SHP77 (cell line): ENCODE measurements at regions not wholly inside any gene's neighbourhood (a gene's known extent, or its start where the extent isn't known, plus 50 kb on each side); places are given as distances from the start of the nearest gene placed in this dataset.
"Not testable (repeated sequence)": the region's sequence is repeated elsewhere in the genome, so short reads cannot be mapped to it uniquely, and the experiment has no call there.

Experiments used
- DNase-seq, 2 experiments: peaks; one replicate each; lab custom pipeline; 2025; lab: John Stamatoyannopoulos, UW

DNA sequence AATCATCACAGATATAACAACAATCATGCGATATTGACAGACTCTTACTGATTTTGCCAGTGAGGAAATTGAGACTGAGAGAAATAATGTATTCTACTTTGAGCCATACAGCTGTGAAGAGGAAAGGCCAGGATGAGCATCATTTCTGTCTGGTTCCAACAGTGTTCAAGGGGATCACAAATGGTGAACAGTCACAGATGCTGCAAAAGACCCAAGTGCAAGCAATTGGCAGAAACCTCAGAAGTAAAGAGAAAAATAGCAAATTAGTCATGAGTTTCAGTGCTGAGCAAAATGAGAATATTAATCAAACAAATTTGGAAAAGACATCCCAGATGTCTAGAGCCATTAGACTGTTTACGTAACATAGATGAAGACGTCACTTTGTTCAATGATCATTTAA is 114.1 kb downstream of the RAB38 start:
- DNase-seq: no peak

DNA sequence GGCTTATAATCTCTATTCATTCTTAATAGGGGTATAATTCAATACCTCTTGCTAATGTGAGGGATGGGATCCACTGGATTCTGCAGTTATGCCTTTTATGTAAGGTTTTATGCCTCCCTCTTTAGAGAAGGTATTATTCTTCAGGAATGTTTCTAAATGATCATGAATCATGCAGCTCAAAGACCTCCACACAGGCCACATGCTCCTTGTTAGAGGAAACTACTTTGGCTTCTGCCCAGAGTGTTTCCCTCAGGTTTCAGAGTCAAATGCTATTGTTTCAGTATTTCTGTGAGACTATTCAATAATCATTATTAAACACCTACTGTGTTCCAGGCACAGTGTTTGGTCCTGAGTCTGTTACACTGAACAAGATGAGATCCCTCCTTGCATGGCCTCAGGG is 115.9 kb downstream of the RAB38 start:
- DNase-seq: no peak

DNA sequence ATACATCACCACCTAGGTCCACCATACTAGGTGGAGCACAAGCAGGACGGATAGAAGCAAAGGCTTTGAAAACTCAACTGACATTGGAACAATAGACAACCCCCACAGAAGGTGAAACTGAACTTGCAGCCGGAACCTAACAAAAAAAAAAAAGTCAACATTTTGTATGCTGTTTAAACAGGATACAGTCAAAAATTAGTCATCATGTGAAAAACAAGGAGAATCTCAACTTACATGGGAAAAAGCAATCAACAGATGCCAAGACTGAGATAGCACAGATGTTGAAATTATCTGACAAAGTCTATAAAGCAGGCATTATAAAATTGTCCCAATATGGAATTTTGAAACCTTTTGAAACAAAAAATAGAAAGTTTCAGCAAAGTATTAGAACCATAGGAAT is 123.8 kb downstream of the RAB38 start:
- DNase-seq: no peak

DNA sequence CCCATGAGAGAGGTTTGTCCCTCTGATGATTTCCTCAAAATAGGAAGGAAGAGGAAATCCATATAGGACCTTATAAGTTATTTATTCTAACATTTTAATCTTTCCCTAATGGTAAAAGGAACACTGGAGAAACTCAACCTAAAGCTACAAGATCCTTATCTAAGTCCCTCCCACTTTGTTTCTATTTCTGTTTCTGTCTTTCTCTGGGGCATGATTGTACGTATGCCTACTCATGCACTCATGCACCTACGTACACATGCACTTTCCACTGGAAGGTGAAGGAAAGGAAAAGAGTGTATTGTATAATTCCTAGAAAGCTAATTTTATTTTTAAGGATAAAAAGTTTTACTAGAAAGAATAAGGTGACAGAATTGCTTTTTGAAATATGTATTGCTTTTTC is 125.0 kb downstream of the RAB38 start:
- no peak for DNase-seq

DNA sequence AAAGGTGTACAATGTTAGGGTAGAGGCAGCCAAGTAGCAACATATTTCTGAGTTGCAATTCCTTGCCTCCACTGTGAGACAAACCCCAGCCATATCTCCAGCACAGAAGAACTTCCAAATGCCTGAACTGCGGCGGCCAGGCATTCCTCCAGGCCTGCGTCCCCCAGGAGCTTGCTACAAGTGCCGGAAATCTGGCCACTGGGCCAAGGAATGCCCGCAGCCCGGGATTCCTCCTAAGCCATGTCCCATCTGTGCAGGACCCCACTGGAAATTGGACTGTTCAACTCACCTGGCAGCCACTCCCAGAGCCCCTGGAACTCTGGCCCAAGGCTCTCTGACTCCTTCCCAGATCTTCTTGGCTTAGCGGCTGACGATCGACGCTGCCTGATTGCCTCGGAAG is 130.0 kb downstream of the RAB38 start:
- DNase-seq: not testable (repeated sequence)

DNA sequence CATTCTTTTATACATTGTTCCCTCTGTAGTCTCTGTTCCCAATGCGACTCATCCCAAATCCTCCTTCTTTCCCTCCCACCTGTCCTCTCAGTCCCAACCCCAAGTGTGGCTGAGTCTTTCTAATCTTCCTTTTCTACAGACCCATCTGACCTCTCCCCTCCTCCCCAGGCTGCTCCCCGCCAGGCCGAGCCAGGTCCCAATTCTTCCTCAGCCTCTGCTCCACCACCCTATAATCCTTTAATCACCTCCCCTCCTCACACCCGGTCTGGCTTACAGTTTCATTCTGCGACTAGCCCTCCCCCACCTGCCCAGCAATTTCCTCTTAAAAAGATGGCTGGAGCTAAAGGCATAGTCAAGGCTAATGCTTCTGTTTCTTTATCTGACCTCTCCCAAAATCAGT is 130.6 kb downstream of the RAB38 start:
- DNase-seq: not testable (repeated sequence)

DNA sequence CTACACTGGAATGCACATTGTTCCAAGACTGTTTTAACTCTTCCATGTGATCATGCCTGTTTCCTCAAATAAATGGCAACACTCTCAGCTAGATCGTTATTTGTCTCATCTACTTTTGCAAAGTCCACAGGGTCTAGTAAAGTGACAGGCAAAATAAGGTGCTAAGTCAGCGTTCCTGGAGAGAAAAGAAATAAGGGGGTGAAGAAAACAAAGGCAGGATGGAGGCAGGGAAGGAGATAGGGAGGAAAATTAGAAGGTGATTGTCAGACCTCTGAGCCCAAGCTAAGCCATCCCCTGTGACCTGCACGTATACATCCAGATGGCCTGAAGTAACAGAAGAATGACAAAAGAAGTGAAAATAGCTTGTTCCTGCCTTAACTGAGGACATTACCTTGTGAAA is 132.1 kb downstream of the RAB38 start:
- DNase-seq: no peak

DNA sequence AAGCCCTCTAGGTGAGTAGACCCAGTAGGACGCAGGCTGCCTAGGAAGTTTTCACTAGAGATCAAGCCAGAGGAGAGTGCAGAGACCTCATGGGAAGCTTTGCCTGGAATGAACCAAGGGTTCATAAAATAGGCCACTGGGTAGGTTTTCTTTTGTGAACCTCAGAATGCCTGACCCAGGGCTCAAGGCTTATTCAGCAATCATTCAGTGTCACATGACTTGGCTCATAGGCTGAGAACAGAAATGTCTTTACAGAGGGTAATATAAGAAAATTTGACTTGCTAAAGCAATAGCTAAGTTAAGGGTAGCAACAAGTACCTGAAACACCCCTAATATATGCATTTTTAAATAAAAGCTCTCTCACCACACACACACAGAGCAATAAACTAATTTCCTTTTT is 132.6 kb downstream of the RAB38 start:
- DNase-seq: no peak

DNA sequence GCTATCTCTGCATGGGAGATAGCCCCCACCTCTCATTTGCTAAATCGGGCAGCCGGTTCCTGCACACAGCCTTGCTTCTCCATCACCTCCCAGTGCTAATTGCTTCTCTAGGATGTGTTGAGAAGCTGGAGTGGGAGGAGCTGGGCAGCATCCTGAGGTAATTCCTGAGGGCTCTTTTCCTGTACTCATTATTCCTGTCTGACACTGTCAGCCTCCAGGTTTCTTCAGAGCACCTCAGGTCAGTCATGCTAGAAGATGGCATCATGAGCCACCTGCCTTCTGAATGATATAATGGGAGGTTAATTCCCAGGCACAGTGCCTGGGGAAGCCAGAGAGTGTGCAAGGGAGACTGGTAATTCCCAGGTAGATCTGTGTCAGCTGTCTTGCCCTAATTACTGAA is 133.0 kb downstream of the RAB38 start:
- DNase-seq: no peak

DNA sequence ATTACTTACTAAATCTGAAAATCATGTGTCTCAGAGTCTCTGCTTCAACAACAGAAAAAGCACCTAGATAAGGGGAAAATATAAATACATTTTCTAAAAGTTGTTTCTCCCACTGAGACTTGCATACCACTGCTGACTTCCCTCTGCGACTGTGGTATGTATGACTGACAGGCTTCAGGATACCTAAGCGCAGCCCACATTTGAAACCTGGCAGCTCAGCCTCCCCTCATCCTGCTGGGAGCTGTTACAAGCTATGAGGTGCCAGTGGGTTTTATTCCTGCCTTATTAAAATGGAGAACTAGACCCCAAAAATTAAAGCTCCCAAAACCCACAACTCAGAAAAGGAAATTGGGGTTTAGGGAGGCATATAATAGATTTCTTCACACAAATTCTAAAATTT is 133.6 kb downstream of the RAB38 start:
- no peak for DNase-seq

DNA sequence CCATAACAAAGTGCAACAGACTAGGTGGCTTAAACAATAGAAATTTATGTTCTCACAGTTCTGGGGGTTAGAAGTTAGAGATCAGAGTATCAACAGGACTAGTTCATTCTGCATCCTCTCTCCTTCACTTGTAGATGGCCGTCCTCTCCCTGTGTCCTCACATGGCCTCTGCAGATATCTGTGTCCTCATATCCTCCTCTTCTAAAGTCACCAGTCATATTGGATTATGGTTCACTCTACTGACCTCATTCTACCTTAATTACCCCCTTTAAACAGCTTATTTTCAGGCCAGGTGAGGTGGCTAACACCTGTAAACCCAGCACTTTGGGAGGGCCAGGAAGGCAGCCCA is 135.1 kb downstream of the RAB38 start:
- no peak for DNase-seq

DNA sequence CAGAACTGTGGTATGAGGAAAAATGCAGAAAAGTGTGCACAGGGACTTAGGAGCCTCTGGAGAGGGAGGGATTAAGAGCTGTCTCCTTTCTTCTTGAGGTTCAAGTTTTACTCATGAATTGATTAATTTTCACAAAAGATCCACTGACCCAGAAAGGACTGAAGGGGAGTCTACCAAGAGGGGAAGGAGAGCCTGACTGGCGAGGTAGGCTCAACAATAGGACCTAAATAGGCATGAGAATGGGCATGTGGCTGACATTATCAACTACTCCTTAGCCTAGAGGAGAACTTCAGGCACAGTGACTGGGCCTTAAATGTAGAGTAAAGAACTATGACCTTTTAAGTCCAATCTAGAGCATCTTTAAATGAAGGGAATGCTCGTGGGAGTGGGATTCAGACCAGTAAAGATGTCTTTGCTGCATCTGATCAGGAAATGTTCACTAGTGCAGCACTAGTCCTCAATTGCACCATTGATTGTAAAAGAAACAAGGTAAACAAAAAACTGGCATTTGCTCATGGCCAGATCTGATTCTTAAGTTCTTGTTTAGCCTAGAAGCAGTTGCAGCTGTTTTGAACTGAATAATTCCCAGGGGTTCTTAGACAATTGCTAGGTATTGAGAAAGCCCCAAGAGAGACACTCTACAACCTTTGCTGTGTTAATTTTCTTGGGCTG is 135.6 kb downstream of the RAB38 start:
- DNase-seq: no peak

DNA sequence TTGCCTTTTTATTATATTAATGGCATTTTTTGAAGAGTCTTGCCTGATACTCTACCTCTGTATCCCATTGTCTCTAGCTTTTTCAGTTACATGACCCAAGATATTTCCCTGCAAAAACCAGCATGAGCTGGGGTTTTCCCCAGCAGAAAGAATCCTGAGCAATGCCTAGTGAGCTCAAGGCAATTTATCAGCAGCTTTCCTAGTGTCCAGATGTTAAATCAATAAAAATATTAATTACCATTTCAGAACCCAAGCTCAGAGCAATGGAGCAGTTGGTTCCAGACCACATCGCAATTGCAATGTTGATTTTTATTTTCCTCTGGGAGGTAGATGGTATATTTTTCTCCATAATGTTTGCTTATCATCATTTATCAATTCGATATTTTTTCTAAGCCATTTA is 137.2 kb downstream of the RAB38 start:
- no peak for DNase-seq

DNA sequence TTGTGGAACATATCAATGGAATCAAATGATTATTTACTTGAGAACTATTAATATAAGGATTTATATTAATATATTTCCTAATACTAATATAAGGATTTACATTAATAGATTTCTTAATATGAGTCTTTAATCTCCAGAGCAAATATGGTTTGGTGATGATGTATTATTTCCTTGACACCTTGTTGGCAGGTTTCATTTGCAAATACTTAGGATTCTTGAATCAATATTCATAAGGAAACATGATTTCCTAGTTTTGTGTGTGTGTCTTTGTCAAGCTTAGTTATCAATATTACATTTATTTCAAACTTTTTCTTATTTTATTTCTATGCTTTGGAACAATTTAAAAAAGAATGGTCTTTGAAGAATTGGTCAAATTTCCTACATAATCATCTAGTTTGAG is 138.5 kb downstream of the RAB38 start:
- no peak for DNase-seq

DNA sequence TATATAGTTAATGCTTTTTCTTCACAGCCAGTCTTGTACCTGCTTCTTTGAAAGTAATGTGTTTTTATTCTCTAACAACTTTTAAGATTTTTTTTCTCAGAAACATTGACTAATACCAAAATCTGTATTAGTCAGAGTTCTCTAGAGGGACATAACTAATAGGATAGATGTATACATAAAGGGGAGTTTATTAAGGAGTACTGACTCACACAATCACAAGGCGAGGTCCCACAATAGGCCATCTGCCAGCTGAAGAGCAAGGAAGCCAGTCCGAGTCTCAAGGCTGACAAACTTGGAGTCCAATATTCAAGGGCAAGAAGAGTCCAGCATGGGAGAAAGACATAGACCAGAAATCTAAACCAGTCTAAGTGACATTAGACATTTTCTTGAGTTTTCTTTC is 140.0 kb downstream of the RAB38 start:
- no peak for DNase-seq

DNA sequence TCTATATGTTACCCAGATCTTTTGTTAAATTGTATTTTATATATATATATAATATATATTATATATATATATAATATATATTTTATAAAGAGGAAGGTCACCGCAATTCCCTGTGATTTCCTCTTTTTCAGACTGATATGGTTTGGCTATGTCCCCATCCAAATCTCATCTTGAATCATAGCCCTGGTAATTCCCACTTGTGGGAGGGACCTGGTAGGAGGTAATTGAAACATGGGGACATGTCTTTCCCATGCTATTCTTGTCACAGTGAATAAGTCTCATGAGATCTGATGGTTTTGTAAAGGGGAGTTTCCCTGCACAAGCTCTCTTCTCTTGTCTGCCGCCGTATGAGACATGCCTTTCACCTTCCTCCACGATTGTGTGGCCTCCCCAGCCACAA is 157.6 kb downstream of the RAB38 start:
- no peak for DNase-seq

DNA sequence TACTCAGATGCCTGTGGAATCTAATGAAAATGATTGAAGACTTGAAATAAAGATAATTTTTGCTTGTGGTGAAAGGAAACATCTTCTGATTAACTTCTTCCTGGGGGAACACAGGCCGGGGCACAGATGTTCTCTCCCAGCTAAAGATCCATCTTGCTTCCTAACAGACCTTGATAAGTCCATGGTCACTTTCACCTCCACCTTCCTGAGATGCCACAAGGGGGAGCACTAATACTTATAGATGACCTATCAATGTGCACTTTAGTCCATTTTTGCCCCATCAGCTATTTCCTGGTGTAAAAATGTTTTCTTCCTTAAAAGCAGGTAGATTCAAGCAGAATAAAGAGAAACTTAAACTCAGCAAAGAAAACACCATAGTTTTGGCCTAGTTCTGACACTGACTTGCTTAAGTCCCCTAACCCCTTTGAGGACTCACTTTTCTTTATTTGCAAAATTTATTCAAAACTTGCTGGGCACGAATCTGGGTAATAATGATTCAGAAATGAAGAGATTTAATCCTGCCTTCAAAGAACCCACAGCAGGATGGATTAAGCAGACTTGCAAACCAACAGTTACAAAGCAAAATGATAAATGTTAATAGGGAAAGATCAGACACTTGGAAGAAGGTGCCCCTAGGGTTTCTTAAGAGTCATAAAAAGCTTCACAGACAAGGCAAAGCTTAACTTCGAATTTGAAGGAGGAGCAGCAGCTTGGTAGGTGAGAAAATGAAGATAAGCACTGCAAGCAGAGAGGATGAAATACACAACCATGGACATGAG is 158.7 kb downstream of the RAB38 start:
- DNase-seq: peak; percentile 43 to 69

DNA sequence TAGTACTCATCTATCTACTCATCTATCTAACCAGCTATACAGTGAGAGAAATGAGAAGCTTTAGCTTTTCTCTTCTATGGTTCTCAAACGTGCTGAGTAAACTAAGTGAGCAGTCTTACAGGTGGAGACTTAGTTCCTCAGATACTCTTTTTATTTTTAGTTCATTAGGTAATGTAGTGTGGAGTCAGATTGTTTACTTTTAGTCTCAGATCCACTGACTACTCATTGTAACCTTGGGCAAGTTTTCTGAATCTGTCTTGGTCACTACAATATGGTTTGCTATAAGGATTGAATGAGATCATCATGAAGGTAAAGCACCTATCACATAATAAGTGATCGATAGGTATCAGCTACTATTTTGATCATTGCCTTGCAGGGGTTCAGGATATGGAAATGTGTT is 160.1 kb downstream of the RAB38 start:
- no peak for DNase-seq

DNA sequence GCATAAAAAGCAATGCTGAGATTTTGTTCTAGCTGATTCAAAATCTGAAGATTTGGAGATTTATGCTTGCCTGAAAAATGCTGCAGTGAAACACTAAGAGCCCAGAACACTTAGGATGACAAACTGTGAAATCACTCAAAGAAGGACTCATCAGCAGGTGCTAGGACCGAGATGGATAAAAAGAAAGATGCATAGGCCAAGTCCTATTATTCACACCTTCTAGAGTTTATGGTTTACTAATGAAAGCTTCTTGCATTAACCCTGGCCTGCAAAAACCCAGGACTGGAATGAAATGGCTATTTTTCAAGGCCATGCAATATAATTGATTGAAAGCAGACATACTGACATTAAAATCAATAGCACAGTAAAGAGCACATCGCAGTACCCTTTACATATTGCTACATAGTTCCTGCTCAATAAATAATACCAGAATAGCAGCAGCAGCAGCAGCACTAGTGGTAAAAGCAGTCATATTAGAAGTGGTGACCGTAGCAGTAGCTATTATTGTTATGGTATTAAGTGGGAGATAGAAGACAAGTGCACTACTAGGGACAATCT is 161.7 kb downstream of the RAB38 start:
- DNase-seq: no peak

DNA sequence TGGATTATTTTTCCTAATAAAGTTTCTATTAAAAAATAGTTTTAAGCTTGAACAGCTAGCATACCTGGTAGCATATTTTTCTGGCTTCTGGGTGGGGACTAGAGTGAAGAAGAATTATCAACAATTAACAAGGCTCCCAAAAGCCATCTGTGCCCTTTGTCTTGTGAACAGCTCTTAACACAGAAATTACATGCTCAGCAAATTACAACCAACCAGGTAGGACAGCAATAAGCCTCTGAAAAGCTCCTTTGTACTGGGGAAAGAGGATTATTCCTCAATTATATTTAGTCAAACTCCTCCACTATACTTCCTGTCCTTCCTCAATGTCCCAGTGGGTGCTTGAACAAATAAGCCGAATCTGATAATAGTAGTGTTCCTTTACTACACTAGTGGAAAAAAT is 162.8 kb downstream of the RAB38 start:
- no peak for DNase-seq

DNA sequence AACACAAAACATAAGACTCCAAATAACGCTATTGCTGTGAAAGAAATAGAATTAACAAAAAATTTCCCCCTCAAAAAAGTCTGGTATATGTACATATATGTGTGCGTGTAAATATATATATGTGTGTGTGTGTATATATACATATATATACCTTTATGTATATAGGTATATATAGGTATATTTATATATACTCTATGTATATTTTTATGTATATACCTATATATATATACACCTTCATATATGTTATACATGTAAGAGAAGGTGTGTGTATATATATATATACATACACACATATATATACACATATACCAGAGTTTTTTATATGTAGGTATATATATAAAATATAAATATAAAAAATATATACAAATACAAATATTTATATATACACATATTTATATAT is 199.2 kb downstream of the RAB38 start:
- DNase-seq: no peak

DNA sequence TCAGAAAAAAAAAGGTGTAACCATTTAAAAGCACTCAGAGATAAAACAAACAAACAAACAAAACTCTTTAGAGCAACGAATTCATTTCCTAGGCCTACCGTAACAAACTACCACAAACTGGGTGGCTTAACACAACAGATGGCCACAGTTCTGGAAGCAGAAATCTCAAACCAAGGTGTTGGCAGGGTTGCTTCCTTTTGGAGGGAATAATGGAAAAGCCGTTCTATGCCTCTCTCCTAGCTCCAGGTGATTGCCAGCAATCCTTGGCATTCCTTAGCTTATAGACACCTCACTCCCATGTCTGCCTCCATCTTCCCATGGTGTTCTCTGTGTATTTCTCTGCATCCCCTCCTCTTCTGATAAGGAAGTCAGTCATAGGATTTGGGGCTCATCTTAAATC is 200.4 kb downstream of the RAB38 start:
- no peak for DNase-seq

DNA sequence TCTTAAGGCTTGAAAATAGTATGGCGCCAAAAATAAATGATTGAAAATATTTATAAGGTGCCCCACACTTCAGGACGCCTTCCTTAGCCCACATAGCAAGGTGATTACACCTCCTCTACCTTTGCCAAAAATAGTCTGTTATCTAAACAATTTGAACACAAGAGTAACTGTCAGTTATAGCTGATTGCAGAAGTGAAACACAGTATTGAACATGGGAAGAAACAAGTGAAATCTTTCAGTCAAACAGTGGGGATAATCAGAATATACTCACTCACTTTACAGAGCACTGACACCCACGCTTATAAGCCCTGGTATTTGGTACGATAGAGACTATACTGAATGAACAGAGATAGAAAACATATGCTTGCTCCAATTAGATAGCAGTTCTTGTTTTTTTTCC is 203.1 kb downstream of the RAB38 start:
- DNase-seq: no peak

DNA sequence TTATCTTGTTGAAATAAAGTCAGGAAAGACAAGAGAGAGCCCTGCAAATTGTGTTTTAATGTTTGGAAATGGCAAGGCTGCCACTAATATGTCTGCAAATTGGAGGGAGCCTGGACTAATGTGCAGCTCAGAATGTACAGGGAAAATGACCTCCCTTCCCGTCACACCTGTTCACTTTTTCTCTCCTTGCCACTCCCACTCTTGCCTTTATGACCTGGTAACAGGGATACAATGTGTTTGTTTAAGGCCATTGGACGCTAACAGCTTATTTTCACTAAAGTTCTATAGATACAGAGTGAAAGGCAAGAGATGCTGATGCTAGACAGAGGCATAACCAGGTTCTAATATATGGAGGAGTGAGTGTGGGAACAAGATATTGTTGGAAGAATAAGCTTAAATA is 203.9 kb downstream of the RAB38 start:
- DNase-seq: no peak
